GM12864 (cell line): ENCODE measurements at regions not wholly inside any gene's neighbourhood (a gene's known extent, or its start where the extent isn't known, plus 50 kb on each side); places are given as distances from the start of the nearest gene placed in this dataset.

ENCODE experiments used
- DNase-seq: peaks from one replicate; pipeline ENCODE4 v3.0.0-alpha.2; 2011; ENCODE audit warnings: low read depth
- H3K4me3 ChIP-seq: 2 replicates; pipeline ENCODE4 v1.5.1; 2011; ENCODE audit warnings: mild to moderate bottlenecking, low read depth, low read length, control low read depth
- CTCF ChIP-seq: IDR thresholded peaks from 2 replicates; pipeline ENCODE4 v1.5.1; 2011; ENCODE audit warnings: low read depth, mild to moderate bottlenecking, moderate library complexity, low read length, control low read depth, inconsistent platforms; ENCODE audit errors: missing control alignments

GRCh38 chr10:78909221-78909620 lies 159.5 kb upstream of the ZMIZ1 start:
- no peak for TF ChIP-seq CTCF
- DNase-seq, result no peak
- no peak overlapping the region for H3K4me3 ChIP-seq

- TF ChIP-seq CTCF, result no peak
- H3K4me3 ChIP-seq, result no peak overlapping the region
- DNase-seq, result no peak
These were observed 158.7 kb upstream of the ZMIZ1 start for GRCh38 chr10:78910021-78910420.

DNA sequence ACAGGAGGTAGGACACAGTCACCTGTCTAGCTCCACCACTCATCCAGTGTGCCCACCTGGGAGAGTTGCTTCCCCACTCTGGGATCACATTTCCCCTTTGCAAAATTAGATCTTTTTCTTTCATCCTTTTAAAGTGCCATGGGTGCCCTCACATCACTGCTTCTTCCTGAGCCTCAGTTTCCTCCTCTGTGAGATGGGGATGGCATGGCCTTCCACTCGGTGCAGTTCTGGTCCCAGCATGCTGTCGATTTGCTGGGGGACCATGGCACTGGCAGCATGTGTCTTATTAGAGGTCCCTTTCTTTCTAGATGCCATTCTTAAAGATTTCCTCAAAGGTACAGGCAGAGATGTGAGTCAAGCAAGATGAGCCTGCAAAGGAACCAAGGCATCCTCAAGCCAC lies 158.3 kb upstream of the ZMIZ1 start:
- TF ChIP-seq CTCF, result no peak
- DNase-seq, result no peak
- H3K4me3 ChIP-seq, result no peak overlapping the region

DNA sequence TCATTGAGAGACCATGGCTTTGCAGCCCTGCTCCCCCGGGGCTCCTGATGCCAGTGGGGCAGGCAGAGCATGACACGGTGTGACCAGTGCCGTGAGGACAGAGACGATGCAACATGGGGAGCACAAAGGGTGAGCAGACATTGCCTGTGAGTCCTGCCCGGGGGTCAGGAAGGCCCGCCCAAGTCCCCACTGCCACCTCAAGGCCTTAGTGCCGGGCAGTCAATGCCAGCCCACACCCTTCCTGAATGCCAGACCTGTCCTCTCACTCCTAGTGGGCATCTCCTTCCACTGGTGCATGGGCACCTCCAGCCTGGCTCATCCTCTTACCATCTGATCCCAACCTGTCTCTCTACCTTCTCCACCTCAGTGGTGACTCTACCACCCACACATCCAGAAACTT lies 157.9 kb upstream of the ZMIZ1 start:
- no peak overlapping the region for H3K4me3 ChIP-seq
- no peak for DNase-seq
- TF ChIP-seq CTCF, result no peak

DNA sequence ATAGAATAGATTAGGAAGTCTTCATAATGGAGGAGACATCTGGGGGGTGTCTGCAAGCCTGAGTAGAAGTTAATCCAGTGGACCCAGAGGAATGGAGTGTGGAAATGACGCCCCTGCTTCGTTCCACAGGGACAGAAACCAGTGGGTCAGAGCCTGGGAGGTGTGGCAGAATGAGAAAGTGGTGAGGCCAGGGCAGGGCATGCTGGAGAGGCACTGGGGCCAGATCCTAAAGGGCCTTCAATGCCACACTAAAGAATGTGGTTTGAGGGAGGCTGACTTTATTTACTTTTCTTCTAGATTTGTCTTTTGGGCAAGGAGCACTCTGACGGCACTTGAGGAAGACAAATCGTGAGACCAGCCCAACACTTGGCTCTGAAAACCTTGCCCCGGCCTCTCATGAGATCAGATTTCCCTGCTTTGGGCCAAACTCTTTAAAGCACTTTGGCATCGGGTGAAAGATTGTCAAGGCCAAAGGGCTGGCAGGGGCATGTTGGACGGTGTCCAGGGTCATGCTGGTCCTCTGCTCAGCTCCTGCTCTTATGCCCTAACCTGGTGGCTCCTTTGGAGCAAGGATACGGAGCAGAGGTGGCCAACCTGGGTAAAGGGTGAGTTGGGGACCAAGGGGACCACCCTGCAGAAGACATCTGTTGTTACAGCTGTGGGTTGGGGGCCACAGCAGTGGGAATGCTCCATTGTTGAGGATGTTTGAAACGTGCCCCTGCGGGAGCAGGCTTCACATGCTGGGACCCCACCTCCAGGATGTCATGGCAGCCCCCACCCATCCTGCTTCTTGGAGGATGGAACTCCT lies 157.0 kb upstream of the ZMIZ1 start:
- no peak overlapping the region for H3K4me3 ChIP-seq
- no peak for DNase-seq
- no peak for TF ChIP-seq CTCF

DNA sequence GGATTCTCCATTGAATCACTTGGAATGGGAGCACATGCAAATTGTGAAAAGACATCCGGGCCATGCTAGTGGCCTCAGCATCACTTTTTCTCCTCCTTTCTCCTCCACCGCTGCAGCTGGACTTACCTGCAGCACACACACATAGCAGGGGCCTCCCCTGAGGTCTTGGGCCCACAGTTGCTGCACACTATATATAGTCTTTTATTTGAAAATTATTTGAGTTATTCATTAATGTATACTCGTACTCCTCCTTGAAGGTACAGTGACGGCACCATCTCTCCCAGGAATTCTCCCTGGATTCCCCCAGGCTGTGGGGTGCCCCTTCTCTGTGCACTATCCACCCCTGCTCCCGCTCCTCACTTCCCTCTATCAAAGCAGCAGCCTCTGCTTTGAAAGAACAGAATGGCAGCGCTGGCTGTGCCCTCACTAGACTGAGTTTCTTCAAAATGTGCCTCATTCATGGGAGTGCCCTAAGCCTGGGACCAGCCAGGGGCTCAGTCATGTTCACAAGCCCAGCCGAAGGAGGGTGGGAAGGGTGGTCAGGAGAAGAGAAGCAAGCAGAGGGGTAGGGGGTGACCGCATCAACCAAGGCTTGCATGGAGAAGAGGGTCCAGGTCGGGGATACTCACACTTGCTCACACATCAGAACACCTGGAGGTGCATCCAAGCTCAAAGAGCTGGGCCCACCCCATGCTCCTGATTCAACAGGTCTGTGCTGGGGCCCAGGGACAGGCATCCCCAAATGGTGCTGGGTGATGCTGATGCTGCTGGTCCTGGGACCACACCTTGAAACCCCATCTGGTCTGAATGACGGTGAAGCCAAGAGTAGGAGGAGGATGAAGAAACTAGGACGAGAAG lies 156.2 kb upstream of the ZMIZ1 start:
- no peak overlapping the region for H3K4me3 ChIP-seq
- TF ChIP-seq CTCF, result no peak
- no peak for DNase-seq
